ENCODE measurements at regions not wholly inside any gene's neighbourhood (a gene's known extent, or its start where the extent isn't known, plus 50 kb on each side); places are given as distances from the start of the nearest gene placed in this dataset.

GRCh38 chr14:86296173-86296572 lies 766.2 kb downstream of the FLRT2 start:
- TF ChIP-seq CTCF (conservative IDR thresholded peaks at IDR 0.05; ENCODE audit: low read depth, low read length) (no peak), POLR2A (IDR thresholded peaks at IDR 0.05; ENCODE audit: low read depth, low read length) (no peak), SMC3 (IDR thresholded peaks at IDR 0.05; ENCODE audit: low read depth, low read length) (no peak), BHLHE40 (IDR thresholded peaks at IDR 0.05; ENCODE audit: low read depth, low read length) (peak; percentile 53; the same call in 1 of the 2 replicates), RAD21 (IDR thresholded peaks at IDR 0.05; ENCODE audit: low read length) (no peak), USF2 (IDR thresholded peaks at IDR 0.05; ENCODE audit: low read depth, low read length) (no peak), FOS (IDR thresholded peaks at IDR 0.05; ENCODE audit: low read depth, low read length) (no peak), RFX5 (IDR thresholded peaks at IDR 0.05; ENCODE audit: low read depth, low read length) (no peak), RCOR1 (IDR thresholded peaks at IDR 0.05; ENCODE audit: insufficient replicate concordance, low read length) (no peak), MXI1 (IDR thresholded peaks at IDR 0.05; ENCODE audit: borderline replicate concordance, low read depth, low read length) (no peak), MAFK (IDR thresholded peaks at IDR 0.05; ENCODE audit: low read depth, low read length) (no peak)

Data from IMR-90 (cell line).